BJ (cell line): ENCODE measurements at regions not wholly inside any gene's neighbourhood (a gene's known extent, or its start where the extent isn't known, plus 50 kb on each side); places are given as distances from the start of the nearest gene placed in this dataset.

Experiments
- CTCF ChIA-PET: fragments of 350-600 bp; formaldehyde crosslinking; extraction: SDS; loops from one replicate; lab custom pipeline; 2021; ENCODE audit warnings: antibody characterized with exemption, inconsistent platforms; lab: Yijun Ruan, JAX
- POLR2A ChIA-PET: fragments of 300-600 bp; sonication (Branson Sonifier 250); formaldehyde crosslinking; extraction: SDS; loops from one replicate; lab custom pipeline; 2021; ENCODE audit warnings: antibody characterized with exemption; lab: Charles Lee
- DNase-seq: peaks from one replicate; pipeline ENCODE4 v3.0.0-alpha.2; 2011; ENCODE audit warnings: low read depth
- H3K27me3 ChIP-seq: 2 replicates; pipeline ENCODE4 v1.6.0; 2011; ENCODE audit warnings: low read length; ENCODE audit not compliant: control insufficient read depth, insufficient read depth
- H3K36me3 ChIP-seq: 2 replicates; pipeline ENCODE4 v1.5.1; 2011; ENCODE audit warnings: low read length; ENCODE audit not compliant: control insufficient read depth, insufficient read depth
- H3K4me3 ChIP-seq: 2 replicates; pipeline ENCODE4 v1.5.1; 2011; ENCODE audit warnings: low read depth, mild to moderate bottlenecking, control low read depth, low read length
- TF ChIP-seq, protein P1 (sequence below): IDR thresholded peaks from 2 replicates; pipeline ENCODE4 v1.5.1; 2011; ENCODE audit warnings: low read depth, mild to moderate bottlenecking, control low read depth, inconsistent platforms, low read length, moderate library complexity; ENCODE audit not compliant: insufficient read depth

DNA sequence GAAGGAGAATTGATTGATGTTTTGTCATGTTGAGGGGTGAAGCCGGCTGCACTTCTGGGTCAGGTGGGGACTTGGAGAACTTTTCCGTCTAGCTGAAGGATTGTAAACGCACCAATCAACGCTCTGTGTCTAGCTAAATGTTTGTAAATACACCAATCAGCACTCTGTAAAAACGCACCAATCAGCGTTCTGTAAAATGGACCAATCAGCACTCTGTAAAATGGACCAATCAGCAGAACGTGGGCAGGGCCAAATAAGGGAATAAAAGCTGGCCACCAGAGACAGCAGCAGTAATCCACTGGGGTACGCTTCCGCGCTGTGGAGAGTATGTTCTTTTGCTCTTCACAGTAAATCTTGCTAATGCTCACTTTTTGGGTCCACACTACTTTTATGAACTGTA lies 384.1 kb downstream of the FOXG1 start:
- no peaks in the 10 kb centered on the region for H3K36me3 ChIP-seq
- ChIA-PET CTCF (no interaction called here), POLR2A (no interaction called here)
- no peak overlapping the region for H3K4me3 ChIP-seq
- TF ChIP-seq, protein P1, sequence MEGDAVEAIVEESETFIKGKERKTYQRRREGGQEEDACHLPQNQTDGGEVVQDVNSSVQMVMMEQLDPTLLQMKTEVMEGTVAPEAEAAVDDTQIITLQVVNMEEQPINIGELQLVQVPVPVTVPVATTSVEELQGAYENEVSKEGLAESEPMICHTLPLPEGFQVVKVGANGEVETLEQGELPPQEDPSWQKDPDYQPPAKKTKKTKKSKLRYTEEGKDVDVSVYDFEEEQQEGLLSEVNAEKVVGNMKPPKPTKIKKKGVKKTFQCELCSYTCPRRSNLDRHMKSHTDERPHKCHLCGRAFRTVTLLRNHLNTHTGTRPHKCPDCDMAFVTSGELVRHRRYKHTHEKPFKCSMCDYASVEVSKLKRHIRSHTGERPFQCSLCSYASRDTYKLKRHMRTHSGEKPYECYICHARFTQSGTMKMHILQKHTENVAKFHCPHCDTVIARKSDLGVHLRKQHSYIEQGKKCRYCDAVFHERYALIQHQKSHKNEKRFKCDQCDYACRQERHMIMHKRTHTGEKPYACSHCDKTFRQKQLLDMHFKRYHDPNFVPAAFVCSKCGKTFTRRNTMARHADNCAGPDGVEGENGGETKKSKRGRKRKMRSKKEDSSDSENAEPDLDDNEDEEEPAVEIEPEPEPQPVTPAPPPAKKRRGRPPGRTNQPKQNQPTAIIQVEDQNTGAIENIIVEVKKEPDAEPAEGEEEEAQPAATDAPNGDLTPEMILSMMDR: no peak
- DNase-seq: no peak
- H3K27me3 ChIP-seq: no peaks in the 10 kb centered on the region

DNA sequence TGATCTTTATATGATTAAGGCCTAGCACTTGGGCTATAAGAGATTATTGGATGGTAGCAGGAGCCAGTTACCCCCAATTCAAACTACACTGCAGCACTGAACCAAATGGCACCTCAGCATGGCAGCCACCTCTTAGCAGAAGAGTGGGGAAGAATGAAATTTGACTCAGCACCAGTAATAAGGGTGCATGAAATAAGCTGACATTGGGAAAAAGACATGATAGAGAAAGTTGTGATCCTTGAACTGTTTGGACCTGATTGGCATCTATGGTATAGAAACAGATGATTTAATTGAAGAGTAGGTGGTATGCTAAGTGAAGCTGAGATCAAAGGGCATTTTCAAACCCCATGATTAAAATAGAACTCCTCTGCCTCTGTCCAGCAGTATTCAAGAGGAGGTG lies 389.5 kb downstream of the FOXG1 start:
- Histone ChIP-seq H3K4me3 (no peak overlapping the region), H3K27me3 (no peaks in the 10 kb centered on the region), H3K36me3 (no peaks in the 10 kb centered on the region)
- DNase-seq: no peak
- POLR2A ChIA-PET: no interaction called here
- TF ChIP-seq, protein P1: no peak
- CTCF ChIA-PET: no interaction called here

DNA sequence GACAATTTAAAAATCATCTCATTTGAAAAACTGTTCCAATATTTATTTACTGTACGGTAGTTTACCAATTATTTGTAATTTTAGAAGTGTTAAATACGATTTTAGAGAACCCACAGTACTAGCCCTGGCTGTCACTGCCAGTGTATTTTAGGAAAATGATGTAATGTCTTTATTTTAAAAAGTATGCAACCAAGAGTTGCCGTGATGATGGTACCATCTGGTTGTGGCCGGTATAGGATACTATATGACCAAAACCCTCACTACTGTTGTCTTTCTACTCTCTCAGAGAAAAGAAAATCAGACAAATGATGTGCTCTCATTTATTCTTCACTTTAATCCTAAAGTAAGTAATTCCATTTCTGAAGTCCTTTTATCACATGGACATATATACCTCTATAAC lies 395.0 kb downstream of the FOXG1 start:
- TF ChIP-seq, protein P1: no peak
- CTCF ChIA-PET: no interaction called here
- H3K27me3 ChIP-seq: no peaks in the 10 kb centered on the region
- POLR2A ChIA-PET: no interaction called here
- DNase-seq: no peak
- no peak overlapping the region for H3K4me3 ChIP-seq
- no peaks in the 10 kb centered on the region for H3K36me3 ChIP-seq

DNA sequence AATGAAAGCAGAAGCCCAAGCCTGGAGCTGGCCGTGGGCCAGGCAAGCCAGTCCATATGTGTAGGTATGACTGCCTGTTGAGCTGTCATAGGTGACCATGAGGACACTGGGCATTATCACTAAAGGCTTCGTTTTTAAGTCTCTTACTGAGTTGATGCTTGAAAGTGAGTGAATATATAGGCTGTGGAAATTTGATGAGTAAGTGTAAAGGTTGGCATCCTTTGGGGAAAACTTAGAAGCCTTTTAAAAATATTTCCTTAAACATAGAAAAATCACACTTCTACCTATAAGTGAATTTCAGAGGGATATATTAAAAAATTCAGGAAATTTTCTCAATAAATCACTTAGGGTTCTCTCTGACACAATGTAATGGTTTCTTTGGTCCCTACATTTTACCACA lies 396.5 kb downstream of the FOXG1 start:
- Histone ChIP-seq H3K36me3 (no peaks in the 10 kb centered on the region), H3K27me3 (no peaks in the 10 kb centered on the region), H3K4me3 (no peak overlapping the region)
- no peak for DNase-seq
- TF ChIP-seq, protein P1: no peak
- ChIA-PET POLR2A (no interaction called here), CTCF (no interaction called here)

DNA sequence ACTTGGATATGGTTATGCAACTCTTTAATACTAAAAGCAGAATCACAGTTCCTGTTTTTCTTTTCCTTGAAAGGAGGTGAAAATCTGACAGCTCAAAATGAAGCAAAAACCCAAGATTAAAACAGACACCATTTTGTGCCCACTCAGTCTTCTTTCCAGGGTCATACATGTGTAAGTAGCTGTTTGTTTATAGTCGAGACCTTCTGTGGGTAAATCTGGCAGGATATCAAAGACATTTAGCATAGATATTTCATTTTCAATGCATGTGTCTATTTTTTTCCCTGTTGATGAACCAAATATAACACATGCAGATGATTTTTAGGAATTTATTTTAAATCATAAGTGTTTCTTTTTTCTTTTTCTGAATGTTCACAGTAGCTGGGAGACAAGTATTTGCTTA lies 398.8 kb downstream of the FOXG1 start:
- POLR2A ChIA-PET: no interaction called here
- Histone ChIP-seq H3K36me3 (no peaks in the 10 kb centered on the region), H3K27me3 (no peaks in the 10 kb centered on the region; the same call in 1 of the 2 replicates), H3K4me3 (no peak overlapping the region)
- TF ChIP-seq, protein P1: no peak
- DNase-seq: no peak
- CTCF ChIA-PET: no interaction called here
